ENCODE measurements at regions not wholly inside any gene's neighbourhood (a gene's known extent, or its start where the extent isn't known, plus 50 kb on each side); places are given as distances from the start of the nearest gene placed in this dataset.

DNA sequence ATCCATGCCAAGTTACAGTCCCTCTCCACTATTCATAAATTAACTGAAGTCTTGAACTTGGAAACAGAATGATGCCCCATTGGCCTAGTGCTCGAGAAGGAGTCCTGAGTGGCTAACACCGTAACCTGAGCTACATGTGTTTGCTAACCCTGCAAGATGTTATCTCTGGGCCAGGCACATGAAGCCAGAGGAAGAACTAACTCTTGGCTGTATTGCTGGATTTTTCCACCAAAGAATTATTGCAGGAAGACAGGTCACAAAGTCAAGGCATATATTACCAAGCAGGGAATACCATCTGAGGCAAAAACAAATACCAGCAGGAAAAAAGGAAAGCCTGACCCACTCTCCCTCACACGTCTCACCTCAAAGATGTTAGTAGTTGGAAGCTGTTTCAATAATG lies 148.9 kb upstream of the PHACTR1 start:
- TF ChIP-seq POLR2A (IDR thresholded peaks at IDR 0.05; ENCODE audit: low read length) (no peak), GATA1 (IDR thresholded peaks at IDR 0.05; ENCODE audit: low read depth, low read length) (no peak)
